ENCODE measurements at regions not wholly inside any gene's neighbourhood (a gene's known extent, or its start where the extent isn't known, plus 50 kb on each side); places are given as distances from the start of the nearest gene placed in this dataset.

DNA sequence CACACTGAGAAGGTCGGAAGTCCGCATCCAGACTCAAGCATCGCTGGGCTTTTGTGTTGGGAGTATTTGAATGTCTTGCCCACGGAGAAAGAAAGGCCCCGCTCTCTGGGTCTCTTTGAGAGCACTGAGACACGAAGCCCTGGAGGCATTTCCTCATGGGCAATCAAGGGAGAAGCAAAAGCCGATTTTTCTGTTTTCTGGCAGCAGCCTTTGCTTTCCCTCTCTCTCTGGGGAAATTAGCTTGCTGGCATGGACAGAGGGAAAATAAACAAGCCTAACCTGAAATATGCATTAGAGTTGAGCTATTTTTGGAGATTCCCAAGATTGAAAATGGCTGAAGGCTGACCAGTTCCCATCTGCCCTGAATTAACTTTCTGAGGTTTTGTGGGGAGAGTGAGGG is 238.7 kb downstream of the HAPSTR1 start:
- Histone ChIP-seq H3K9ac (ENCODE audit: insufficient read depth, low read length) (no peak overlapping the region), H2AFZ (ENCODE audit: low read length) (no peak overlapping the region), H3K27ac (ENCODE audit: insufficient read depth, low read length) (no peak overlapping the region), H3K27me3 (ENCODE audit: control insufficient read depth, insufficient read depth, low read length) (no peaks in the 10 kb centered on the region), H3K4me3 (replicated peaks in 1 of 4; ENCODE audit: control extremely low read depth in 1 of 4, insufficient read depth in 1 of 4, low read depth in 3 of 4, low read length in 4 of 4) (no peak overlapping the region), H3K4me2 (ENCODE audit: extremely low read depth, insufficient read depth, low read length) (no peak overlapping the region), H3K4me1 (ENCODE audit: control insufficient read depth, extremely low read depth, insufficient read depth, low read length) (no peaks in the 10 kb centered on the region), H3K36me3 (ENCODE audit: control insufficient read depth, insufficient read depth, low read length) (no peaks in the 10 kb centered on the region), H3K9me3 (ENCODE audit: control insufficient read depth, insufficient read depth, low read depth, low read length) (no peaks in the 10 kb centered on the region), H3K79me2 (ENCODE audit: control insufficient read depth, insufficient read depth, low read length) (no peaks in the 10 kb centered on the region), H4K20me1 (ENCODE audit: control insufficient read depth, extremely low read depth, insufficient read depth, low read length) (no peaks in the 10 kb centered on the region)
- no peak for TF ChIP-seq EZH2 (IDR thresholded peaks at IDR 0.05; ENCODE audit: low read length, missing control alignments)
- TF ChIP-seq, protein P1, sequence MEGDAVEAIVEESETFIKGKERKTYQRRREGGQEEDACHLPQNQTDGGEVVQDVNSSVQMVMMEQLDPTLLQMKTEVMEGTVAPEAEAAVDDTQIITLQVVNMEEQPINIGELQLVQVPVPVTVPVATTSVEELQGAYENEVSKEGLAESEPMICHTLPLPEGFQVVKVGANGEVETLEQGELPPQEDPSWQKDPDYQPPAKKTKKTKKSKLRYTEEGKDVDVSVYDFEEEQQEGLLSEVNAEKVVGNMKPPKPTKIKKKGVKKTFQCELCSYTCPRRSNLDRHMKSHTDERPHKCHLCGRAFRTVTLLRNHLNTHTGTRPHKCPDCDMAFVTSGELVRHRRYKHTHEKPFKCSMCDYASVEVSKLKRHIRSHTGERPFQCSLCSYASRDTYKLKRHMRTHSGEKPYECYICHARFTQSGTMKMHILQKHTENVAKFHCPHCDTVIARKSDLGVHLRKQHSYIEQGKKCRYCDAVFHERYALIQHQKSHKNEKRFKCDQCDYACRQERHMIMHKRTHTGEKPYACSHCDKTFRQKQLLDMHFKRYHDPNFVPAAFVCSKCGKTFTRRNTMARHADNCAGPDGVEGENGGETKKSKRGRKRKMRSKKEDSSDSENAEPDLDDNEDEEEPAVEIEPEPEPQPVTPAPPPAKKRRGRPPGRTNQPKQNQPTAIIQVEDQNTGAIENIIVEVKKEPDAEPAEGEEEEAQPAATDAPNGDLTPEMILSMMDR (conservative IDR thresholded peaks at IDR 0.05 in 1 of 2, IDR thresholded peaks at IDR 0.05 in 1 of 2; ENCODE audit: low read depth in 1 of 2, low read length in 2 of 2) = no peak
- DNase-seq (ENCODE audit: low read depth in 2 of 2) = no peak

DNA sequence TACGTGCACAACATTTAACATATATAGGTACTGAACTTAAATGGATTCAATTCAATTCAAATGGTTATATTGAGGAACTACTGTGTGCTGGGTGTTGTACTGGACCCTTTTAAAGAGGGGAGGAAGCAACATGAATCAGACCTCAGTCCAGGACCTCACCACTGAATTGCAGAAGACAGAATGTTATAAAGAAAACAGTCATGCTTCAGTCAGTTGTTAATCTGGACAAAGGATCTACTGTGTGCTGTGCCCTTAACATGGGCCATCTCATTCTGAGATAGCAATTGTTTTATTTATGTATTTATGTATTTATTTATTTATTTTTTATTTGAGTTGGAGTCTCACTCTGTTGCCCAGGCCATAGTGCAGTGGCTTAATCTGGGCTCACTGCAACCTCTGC is 240.1 kb downstream of the HAPSTR1 start:
- Histone ChIP-seq H4K20me1 (ENCODE audit: control insufficient read depth, extremely low read depth, insufficient read depth, low read length) (no peaks in the 10 kb centered on the region), H3K4me3 (replicated peaks in 1 of 4; ENCODE audit: control extremely low read depth in 1 of 4, insufficient read depth in 1 of 4, low read depth in 3 of 4, low read length in 4 of 4) (no peak overlapping the region), H2AFZ (ENCODE audit: low read length) (no peak overlapping the region), H3K9me3 (ENCODE audit: control insufficient read depth, insufficient read depth, low read depth, low read length) (no peaks in the 10 kb centered on the region), H3K79me2 (ENCODE audit: control insufficient read depth, insufficient read depth, low read length) (no peaks in the 10 kb centered on the region), H3K27ac (ENCODE audit: insufficient read depth, low read length) (no peak overlapping the region), H3K27me3 (ENCODE audit: control insufficient read depth, insufficient read depth, low read length) (no peaks in the 10 kb centered on the region), H3K36me3 (ENCODE audit: control insufficient read depth, insufficient read depth, low read length) (no peaks in the 10 kb centered on the region), H3K4me2 (ENCODE audit: extremely low read depth, insufficient read depth, low read length) (no peak overlapping the region), H3K4me1 (ENCODE audit: control insufficient read depth, extremely low read depth, insufficient read depth, low read length) (no peaks in the 10 kb centered on the region), H3K9ac (ENCODE audit: insufficient read depth, low read length) (no peak overlapping the region)
- TF ChIP-seq, protein P1 (conservative IDR thresholded peaks at IDR 0.05 in 1 of 2, IDR thresholded peaks at IDR 0.05 in 1 of 2; ENCODE audit: low read depth in 1 of 2, low read length in 2 of 2) = no peak
- TF ChIP-seq EZH2 (IDR thresholded peaks at IDR 0.05; ENCODE audit: low read length, missing control alignments) = no peak
- no peak for DNase-seq (ENCODE audit: low read depth in 2 of 2)

DNA sequence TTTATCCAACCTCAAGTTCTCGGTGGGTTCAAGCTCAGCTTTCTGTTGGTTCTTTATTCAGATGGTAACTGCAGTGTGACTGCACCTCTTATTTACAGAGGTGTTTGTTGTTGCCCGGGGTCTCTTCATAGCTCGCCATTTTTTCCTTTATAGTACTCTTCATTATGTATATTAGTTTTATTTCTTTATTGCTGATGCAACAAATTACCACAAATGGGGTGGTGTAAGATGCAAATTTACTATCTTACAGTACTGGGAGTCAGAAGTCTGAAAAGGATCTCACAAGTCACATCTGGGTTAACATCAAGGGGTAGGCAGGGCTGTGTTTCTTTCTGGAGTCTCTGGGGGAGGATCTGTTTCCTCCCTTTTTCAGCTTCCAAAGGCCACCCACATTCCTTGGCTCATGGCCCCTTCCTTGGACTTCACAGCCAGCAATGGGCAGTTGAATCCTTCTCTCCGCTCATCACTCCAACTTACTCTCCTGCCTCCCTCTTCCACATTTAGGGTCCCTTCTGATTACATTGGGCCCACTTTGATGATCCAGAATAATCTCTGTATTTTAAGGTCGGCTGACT is 241.2 kb downstream of the HAPSTR1 start:
- H3K4me2 ChIP-seq (ENCODE audit: extremely low read depth, insufficient read depth, low read length) = no peak overlapping the region
- no peaks in the 10 kb centered on the region for H3K4me1 ChIP-seq (ENCODE audit: control insufficient read depth, extremely low read depth, insufficient read depth, low read length)
- no peaks in the 10 kb centered on the region for H4K20me1 ChIP-seq (ENCODE audit: control insufficient read depth, extremely low read depth, insufficient read depth, low read length)
- no peak for DNase-seq (ENCODE audit: low read depth in 2 of 2)
- H3K36me3 ChIP-seq (ENCODE audit: control insufficient read depth, insufficient read depth, low read length) = no peaks in the 10 kb centered on the region
- H3K27ac ChIP-seq (ENCODE audit: insufficient read depth, low read length) = no peak overlapping the region
- H3K27me3 ChIP-seq (ENCODE audit: control insufficient read depth, insufficient read depth, low read length) = no peaks in the 10 kb centered on the region
- no peak overlapping the region for H3K4me3 ChIP-seq (replicated peaks in 1 of 4; ENCODE audit: control extremely low read depth in 1 of 4, insufficient read depth in 1 of 4, low read depth in 3 of 4, low read length in 4 of 4)
- no peak overlapping the region for H2AFZ ChIP-seq (ENCODE audit: low read length)
- no peaks in the 10 kb centered on the region for H3K79me2 ChIP-seq (ENCODE audit: control insufficient read depth, insufficient read depth, low read length)
- TF ChIP-seq, protein P1 (conservative IDR thresholded peaks at IDR 0.05 in 1 of 2, IDR thresholded peaks at IDR 0.05 in 1 of 2; ENCODE audit: low read depth in 1 of 2, low read length in 2 of 2) = no peak
- no peak for TF ChIP-seq EZH2 (IDR thresholded peaks at IDR 0.05; ENCODE audit: low read length, missing control alignments)
- no peak overlapping the region for H3K9ac ChIP-seq (ENCODE audit: insufficient read depth, low read length)
- H3K9me3 ChIP-seq (ENCODE audit: control insufficient read depth, insufficient read depth, low read depth, low read length) = no peaks in the 10 kb centered on the region

All from fibroblast of lung (primary cell).